ENCODE measurements at regions not wholly inside any gene's neighbourhood (a gene's known extent, or its start where the extent isn't known, plus 50 kb on each side); places are given as distances from the start of the nearest gene placed in this dataset.

GRCh38 chr12:23236811-23237210, 611.8 kb downstream of the ETNK1 start:
- WGBS (ENCODE audit: extremely low coverage, insufficient read length, low lambda C conversion rate): no CpG with 5 or more reads among the region's 1 CpG
- no peaks in the 10 kb centered on the region for H3K27me3 Mint-ChIP-seq (ENCODE audit: low read depth)
- no peak overlapping the region for H3K18ac ChIP-seq (ENCODE audit: insufficient read length, low read depth, low read length)

More at GRCh38 chr12:23236811-23237210, 611.8 kb downstream of the ETNK1 start:
- peaks cover 3 to 6% of the 10 kb centered on the region in 2 experiments for H3K4me1 Mint-ChIP-seq
- no peak for TF ChIP-seq CTCF (conservative IDR thresholded peaks at IDR 0.05)
- Histone ChIP-seq H4K8ac (replicated peaks; ENCODE audit: insufficient read length, low read depth, low read length) (no peak overlapping the region), H3K56ac (ENCODE audit: insufficient read length, low read depth, low read length) (no peak overlapping the region), H4K5ac (ENCODE audit: insufficient read length, low read depth, low read length) (no peak overlapping the region), H3K4me2 (ENCODE audit: insufficient read depth, insufficient read length, low read length) (no peak overlapping the region), H3K4ac (ENCODE audit: low read depth, low read length) (no peak overlapping the region), H3K79me2 (ENCODE audit: insufficient read depth, low read length) (no peaks in the 10 kb centered on the region), H3K14ac (ENCODE audit: insufficient read depth, low read length) (no peak overlapping the region), H4K20me1 (ENCODE audit: control insufficient read depth, insufficient read depth, insufficient read length) (no peaks in the 10 kb centered on the region), H3K9me3 (ENCODE audit: control insufficient read depth, low read depth, low read length) (no peaks in the 10 kb centered on the region), H3K27me3 (ENCODE audit: insufficient read depth, low read length) (no peaks in the 10 kb centered on the region), H2AK5ac (ENCODE audit: insufficient read length, low read length) (no peak overlapping the region), H2BK12ac (ENCODE audit: insufficient read length, low read depth, low read length) (no peak overlapping the region), H2BK120ac (ENCODE audit: low read depth, low read length, poor library complexity, severe bottlenecking) (no peak overlapping the region), H2AFZ (ENCODE audit: low read length) (no peak overlapping the region), H2BK5ac (ENCODE audit: insufficient read length, low read length) (no peak overlapping the region), H3K4me1 (ENCODE audit: insufficient read depth, low read length) (no peaks in the 10 kb centered on the region; the same call in 1 of the 2 replicates), H2BK15ac (ENCODE audit: low read depth, low read length) (no peak overlapping the region), H3K9ac (ENCODE audit: extremely low read depth, insufficient read length, low read length) (no peak overlapping the region), H4K91ac (ENCODE audit: insufficient read length, low read depth, low read length) (no peak overlapping the region), H3T11ph (ENCODE audit: low read length) (no peak overlapping the region), H2BK20ac (ENCODE audit: low read depth, low read length, poor library complexity, severe bottlenecking) (no peak overlapping the region), H3K23ac (ENCODE audit: insufficient read length, low read depth, low read length) (no peak overlapping the region), H3K79me1 (ENCODE audit: insufficient read depth, low read depth, low read length, poor library complexity, severe bottlenecking) (no peaks in the 10 kb centered on the region), H3K27ac (ENCODE audit: insufficient read length, low read depth, low read length) (no peak overlapping the region), H3K23me2 (ENCODE audit: insufficient read length, low read depth, low read length, poor library complexity, severe bottlenecking) (no peaks in the 10 kb centered on the region)
- H3K36me3 Mint-ChIP-seq (ENCODE audit: insufficient read depth in 1 of 3, low read depth in 3 of 3): no peaks in the 10 kb centered on the region
- H3K9me3 Mint-ChIP-seq: no peaks in the 10 kb centered on the region
- H3K4me3 Mint-ChIP-seq: no peak overlapping the region
- H3K27ac Mint-ChIP-seq: no peak overlapping the region
- no peak for DNase-seq
